Activated naive CD8-positive, alpha-beta T cell treated with anti-CD3 and anti-CD28 coated beads, Interleukin-2, amount 50 U/mL, for 24 hours (primary cell): ENCODE measurements at regions not wholly inside any gene's neighbourhood (a gene's known extent, or its start where the extent isn't known, plus 50 kb on each side); places are given as distances from the start of the nearest gene placed in this dataset.

Experiments
- ATAC-seq: fragments of 150-1000 bp; cut with Tn5 transposase; one replicate; pipeline ENCODE4 v1.10.0; 2021
- DNase-seq: peaks from one replicate; pipeline ENCODE4 v3.0.0; 2021
- H3K27ac Mint-ChIP-seq: one replicate; pipeline ENCODE4 v1.8.0; 2021; ENCODE audit warnings: mild to moderate bottlenecking, mixed read lengths
- H3K27me3 Mint-ChIP-seq: one replicate; pipeline ENCODE4 v1.8.0; 2021; ENCODE audit warnings: mixed read lengths
- H3K36me3 Mint-ChIP-seq: one replicate; pipeline ENCODE4 v1.8.0; 2021; ENCODE audit warnings: low read depth, mixed read lengths
- H3K4me1 Mint-ChIP-seq: one replicate; pipeline ENCODE4 v1.8.0; 2021; ENCODE audit warnings: mixed read lengths
- H3K4me3 Mint-ChIP-seq: one replicate; pipeline ENCODE4 v1.8.0; 2021; ENCODE audit warnings: mild to moderate bottlenecking, moderate library complexity, mixed read lengths
- H3K9me3 Mint-ChIP-seq: one replicate; pipeline ENCODE4 v1.8.0; 2021; ENCODE audit warnings: mixed read lengths

- Mint-ChIP-seq H3K27ac (no peak overlapping the region), H3K4me1 (no peaks in the 10 kb centered on the region), H3K36me3 (no peaks in the 10 kb centered on the region), H3K4me3 (no peak overlapping the region), H3K27me3 (no peaks in the 10 kb centered on the region), H3K9me3 (peaks cover 4% of the 10 kb centered on the region)
- DNase-seq: no peak
- ATAC-seq: no peak
Observed at GRCh38 chr11:91688672-91689071, 535.9 kb upstream of the FAT3 start.

- Mint-ChIP-seq H3K4me1 (no peaks in the 10 kb centered on the region), H3K36me3 (no peaks in the 10 kb centered on the region), H3K9me3 (peaks cover 4% of the 10 kb centered on the region), H3K27me3 (no peaks in the 10 kb centered on the region), H3K4me3 (no peak overlapping the region), H3K27ac (no peak overlapping the region)
- no peak for ATAC-seq
- DNase-seq: no peak
Observed at GRCh38 chr11:91686700-91687099, 537.9 kb upstream of the FAT3 start.

GRCh38 chr11:91686281-91686680 is 538.3 kb upstream of the FAT3 start:
- Mint-ChIP-seq H3K4me1 (no peaks in the 10 kb centered on the region), H3K27me3 (no peaks in the 10 kb centered on the region), H3K9me3 (peaks cover 4% of the 10 kb centered on the region), H3K4me3 (no peak overlapping the region), H3K36me3 (no peaks in the 10 kb centered on the region), H3K27ac (no peak overlapping the region)
- DNase-seq (no peak), ATAC-seq (no peak)

GRCh38 chr11:91673705-91674104 is 550.9 kb upstream of the FAT3 start:
- no peak for ATAC-seq

GRCh38 chr11:91664521-91664920 is 560.1 kb upstream of the FAT3 start:
- no peak for ATAC-seq
- Mint-ChIP-seq H3K4me1 (no peaks in the 10 kb centered on the region), H3K4me3 (no peak overlapping the region), H3K36me3 (no peaks in the 10 kb centered on the region), H3K27ac (no peak overlapping the region), H3K27me3 (no peaks in the 10 kb centered on the region), H3K9me3 (no peaks in the 10 kb centered on the region)
- DNase-seq: no peak

More at GRCh38 chr11:91673705-91674104, 550.9 kb upstream of the FAT3 start:
- DNase-seq: no peak
- H3K27me3 Mint-ChIP-seq: no peaks in the 10 kb centered on the region
- H3K27ac Mint-ChIP-seq: no peak overlapping the region
- no peak overlapping the region for H3K4me3 Mint-ChIP-seq
- H3K36me3 Mint-ChIP-seq: no peaks in the 10 kb centered on the region
- no peaks in the 10 kb centered on the region for H3K4me1 Mint-ChIP-seq
- peaks cover 41% of the 10 kb centered on the region for H3K9me3 Mint-ChIP-seq

GRCh38 chr11:91660036-91660435 is 564.6 kb upstream of the FAT3 start:
- Mint-ChIP-seq H3K4me1 (no peaks in the 10 kb centered on the region), H3K27ac (no peak overlapping the region), H3K9me3 (peaks cover 8% of the 10 kb centered on the region), H3K27me3 (no peaks in the 10 kb centered on the region), H3K4me3 (no peak overlapping the region), H3K36me3 (no peaks in the 10 kb centered on the region)
- DNase-seq: no peak
- ATAC-seq: no peak

GRCh38 chr11:91654686-91655085 is 569.9 kb upstream of the FAT3 start:
- H3K27ac Mint-ChIP-seq: no peak overlapping the region
- no peaks in the 10 kb centered on the region for H3K4me1 Mint-ChIP-seq
- ATAC-seq (no peak), DNase-seq (no peak)
- H3K9me3 Mint-ChIP-seq: peaks cover 8% of the 10 kb centered on the region
- no peaks in the 10 kb centered on the region for H3K36me3 Mint-ChIP-seq
- H3K27me3 Mint-ChIP-seq: no peaks in the 10 kb centered on the region
- no peak overlapping the region for H3K4me3 Mint-ChIP-seq

DNA sequence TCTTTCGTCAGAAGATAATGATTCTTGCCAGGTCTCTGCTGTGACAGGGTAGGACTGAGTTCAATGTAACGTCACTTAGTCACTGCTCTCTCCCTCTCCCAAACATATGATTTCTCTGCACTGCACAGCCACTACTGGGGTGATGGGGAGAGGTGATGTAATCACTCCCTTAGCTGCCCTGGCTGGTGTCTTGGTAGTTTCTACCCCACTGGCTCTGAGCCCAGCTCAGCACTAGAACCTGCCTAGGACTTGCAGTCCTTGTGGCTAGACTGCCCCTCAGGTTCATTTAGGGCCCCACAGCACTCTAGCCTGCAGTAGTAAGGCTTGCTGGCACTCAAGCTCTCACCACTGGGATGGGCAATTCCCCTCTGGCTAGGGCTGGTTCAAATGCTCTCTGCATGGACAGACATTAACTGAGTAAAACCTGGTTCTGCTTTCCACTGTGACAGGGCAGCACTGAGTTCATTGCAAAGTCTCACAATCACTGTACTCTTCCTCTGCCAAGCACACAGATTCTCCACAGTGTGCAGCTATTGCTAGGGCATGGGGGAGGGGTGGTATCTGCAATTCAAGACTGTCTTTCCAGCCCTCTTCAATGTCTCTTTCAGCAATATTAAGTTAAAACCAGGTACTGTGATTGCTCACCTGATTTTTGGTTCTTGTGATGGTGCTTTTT is 571.4 kb upstream of the FAT3 start:
- no peak for DNase-seq
- no peaks in the 10 kb centered on the region for H3K4me1 Mint-ChIP-seq
- no peak for ATAC-seq
- H3K4me3 Mint-ChIP-seq: no peak overlapping the region
- H3K9me3 Mint-ChIP-seq: peaks cover 8% of the 10 kb centered on the region
- H3K27ac Mint-ChIP-seq: no peak overlapping the region
- H3K27me3 Mint-ChIP-seq: no peaks in the 10 kb centered on the region
- H3K36me3 Mint-ChIP-seq: no peaks in the 10 kb centered on the region

- DNase-seq (no peak), ATAC-seq (no peak)
- Mint-ChIP-seq H3K36me3 (no peaks in the 10 kb centered on the region), H3K4me3 (no peak overlapping the region), H3K9me3 (peaks cover 6% of the 10 kb centered on the region), H3K27ac (no peak overlapping the region), H3K4me1 (no peaks in the 10 kb centered on the region), H3K27me3 (no peaks in the 10 kb centered on the region)
Observed at GRCh38 chr11:91650802-91651201, 573.8 kb upstream of the FAT3 start.

GRCh38 chr11:91641153-91641552 is 583.5 kb upstream of the FAT3 start:
- H3K27ac Mint-ChIP-seq: no peak overlapping the region
- no peak overlapping the region for H3K4me3 Mint-ChIP-seq
- peaks cover 8% of the 10 kb centered on the region for H3K9me3 Mint-ChIP-seq
- no peak for DNase-seq
- no peaks in the 10 kb centered on the region for H3K27me3 Mint-ChIP-seq
- H3K4me1 Mint-ChIP-seq: no peaks in the 10 kb centered on the region
- ATAC-seq: no peak
- H3K36me3 Mint-ChIP-seq: no peaks in the 10 kb centered on the region

- no peak overlapping the region for H3K4me3 Mint-ChIP-seq
- H3K4me1 Mint-ChIP-seq: no peaks in the 10 kb centered on the region
- no peak overlapping the region for H3K27ac Mint-ChIP-seq
- H3K9me3 Mint-ChIP-seq: peaks cover 3% of the 10 kb centered on the region
- no peaks in the 10 kb centered on the region for H3K27me3 Mint-ChIP-seq
- ATAC-seq: no peak
- DNase-seq: no peak
- H3K36me3 Mint-ChIP-seq: no peaks in the 10 kb centered on the region
Observed at GRCh38 chr11:91639359-91639758, 585.3 kb upstream of the FAT3 start.

DNA sequence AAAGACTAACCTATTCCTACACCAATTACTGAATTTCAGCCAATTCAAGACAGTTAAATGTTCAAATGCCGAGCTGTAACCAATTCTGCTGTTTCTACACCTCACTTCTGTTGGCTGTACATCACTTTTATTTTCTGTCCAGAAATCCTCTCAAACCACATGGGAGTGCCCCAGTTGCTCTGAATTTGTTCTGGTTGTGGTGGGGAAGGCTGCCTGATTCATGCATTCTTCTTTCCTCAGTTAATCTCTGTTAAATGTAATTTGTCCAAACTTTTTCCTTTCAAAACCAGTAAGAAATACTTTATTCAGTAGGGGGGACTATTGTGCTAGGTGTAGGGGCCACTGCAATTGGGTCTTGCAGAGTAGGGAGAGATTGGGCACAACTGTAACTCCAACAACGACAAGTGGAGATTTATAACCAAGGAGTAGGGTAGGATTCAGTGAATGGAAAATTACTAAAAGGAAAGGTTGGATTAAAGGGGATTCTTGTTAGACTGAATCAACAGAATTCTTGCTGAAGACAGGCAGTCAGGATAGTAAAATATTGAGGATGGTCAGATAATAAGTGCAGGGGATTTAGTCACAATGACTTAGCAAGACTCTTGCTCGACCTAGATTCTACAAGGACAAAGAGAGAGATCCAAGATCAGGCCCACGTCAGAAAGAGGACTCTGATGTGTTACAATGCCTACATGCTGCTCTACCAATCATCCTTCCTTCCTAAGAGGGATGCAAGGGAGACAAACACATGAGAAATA is 593.5 kb upstream of the FAT3 start:
- DNase-seq (no peak), ATAC-seq (no peak)
- Mint-ChIP-seq H3K36me3 (no peaks in the 10 kb centered on the region), H3K27me3 (no peaks in the 10 kb centered on the region), H3K27ac (no peak overlapping the region), H3K4me3 (no peak overlapping the region), H3K4me1 (no peaks in the 10 kb centered on the region), H3K9me3 (peaks cover 10% of the 10 kb centered on the region)

DNA sequence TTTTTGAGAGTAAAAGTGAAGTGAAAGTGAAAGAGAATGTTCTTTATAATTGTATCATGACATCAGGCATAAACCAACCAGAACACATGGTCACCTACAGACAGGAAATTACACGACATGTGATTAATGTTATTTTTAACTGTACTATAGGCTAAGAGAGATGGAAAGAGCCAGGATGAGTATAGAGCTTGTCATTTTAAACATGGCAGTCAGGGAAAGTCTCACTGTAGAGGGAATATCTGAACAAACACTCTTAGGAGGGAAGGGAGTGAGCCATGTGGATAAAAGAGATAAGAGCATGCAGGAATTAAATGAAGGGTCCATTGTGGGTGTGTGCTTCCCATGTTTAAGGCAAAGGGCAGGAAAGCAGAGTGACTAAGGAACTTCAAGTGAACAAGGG is 599.1 kb upstream of the FAT3 start:
- no peaks in the 10 kb centered on the region for H3K36me3 Mint-ChIP-seq
- H3K4me3 Mint-ChIP-seq: no peak overlapping the region
- H3K27me3 Mint-ChIP-seq: no peaks in the 10 kb centered on the region
- peaks cover 22% of the 10 kb centered on the region for H3K9me3 Mint-ChIP-seq
- H3K27ac Mint-ChIP-seq: no peak overlapping the region
- DNase-seq (no peak), ATAC-seq (no peak)
- no peaks in the 10 kb centered on the region for H3K4me1 Mint-ChIP-seq

GRCh38 chr11:91624021-91624420 is 600.6 kb upstream of the FAT3 start:
- ATAC-seq: no peak
- Mint-ChIP-seq H3K27me3 (no peaks in the 10 kb centered on the region), H3K4me1 (no peaks in the 10 kb centered on the region)

DNA sequence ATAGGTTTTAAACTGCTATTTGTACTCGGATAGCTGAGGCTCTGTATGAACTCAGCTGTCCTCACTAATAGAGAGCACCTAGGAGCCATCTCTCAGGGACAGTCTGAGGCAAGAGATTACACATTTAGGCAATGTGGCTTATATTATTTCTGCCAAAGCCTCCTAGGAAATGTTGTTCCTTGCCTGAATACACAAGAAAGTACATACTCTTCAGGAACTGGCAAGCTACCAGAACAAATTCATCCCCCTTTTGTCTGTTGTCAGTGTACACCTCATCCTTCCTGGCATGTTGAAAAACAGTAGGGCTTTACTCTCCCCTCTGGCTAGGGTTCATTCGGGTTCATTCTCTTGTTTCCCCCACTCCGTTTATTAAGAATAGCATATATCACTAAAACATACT is 615.9 kb upstream of the FAT3 start:
- H3K27me3 Mint-ChIP-seq: no peaks in the 10 kb centered on the region
- peaks cover 10% of the 10 kb centered on the region for H3K9me3 Mint-ChIP-seq
- H3K4me3 Mint-ChIP-seq: no peak overlapping the region
- no peak for DNase-seq
- no peak overlapping the region for H3K27ac Mint-ChIP-seq
- H3K36me3 Mint-ChIP-seq: no peaks in the 10 kb centered on the region
- H3K4me1 Mint-ChIP-seq: no peaks in the 10 kb centered on the region
- ATAC-seq: no peak

More at GRCh38 chr11:91624021-91624420, 600.6 kb upstream of the FAT3 start:
- no peak for DNase-seq
- Mint-ChIP-seq H3K4me3 (no peak overlapping the region), H3K9me3 (peaks cover 22% of the 10 kb centered on the region), H3K36me3 (no peaks in the 10 kb centered on the region), H3K27ac (no peak overlapping the region)
